Gastroesophageal sphincter (tissue), 4 donors: ENCODE measurements at regions not wholly inside any gene's neighbourhood (a gene's known extent, or its start where the extent isn't known, plus 50 kb on each side); places are given as distances from the start of the nearest gene placed in this dataset.

Experiments used
- ATAC-seq: fragments of 150-250 bp; one replicate; pipeline ENCODE4 v1.9.1; 2016; ENCODE audit warnings: mild to moderate bottlenecking, moderate library complexity
- H3K27ac ChIP-seq, 4 donors: fragments of 200-600 bp; sonication (generic) in 3 of 4; 1 replicate in 3 of 4; 2 replicates in 1 of 4; pipeline ENCODE4 v1.5.1; 2016 to 2019
- H3K27me3 ChIP-seq: fragments of 200-600 bp; sonication (generic); one replicate; pipeline ENCODE4 v1.5.1; 2019
- H3K36me3 ChIP-seq, 2 donors: fragments of 200-600 bp; sonication (generic); one replicate each; pipeline ENCODE4 v1.5.1; 2019; ENCODE audit warnings: control low read depth in 1 of 2
- H3K4me1 ChIP-seq, 3 donors: fragments of 200-600 bp; sonication (generic); 1 replicate in 2 of 3; 2 replicates in 1 of 3; pipeline ENCODE4 v1.5.1; 2016 to 2019; ENCODE audit warnings: control low read depth in 2 of 3
- H3K4me3 ChIP-seq, 2 donors: fragments of 200-600 bp; sonication (generic); one replicate each; pipeline ENCODE4 v1.5.1; 2019; ENCODE audit warnings: mild to moderate bottlenecking in 1 of 2, moderate library complexity in 1 of 2
- H3K9me3 ChIP-seq, 3 donors: fragments of 200-600 bp; sonication (generic); one replicate each; pipeline ENCODE4 v1.5.1; 2017 to 2019; ENCODE audit warnings: control low read depth in 2 of 3
- EP300 ChIP-seq: sonication (generic); formaldehyde crosslinking; IDR thresholded peaks from one replicate; pipeline ENCODE4 v1.6.1; 2017; ENCODE audit warnings: antibody characterized with exemption, mild to moderate bottlenecking
- POLR2A ChIP-seq, 2 donors: fragments of 450-650 bp; IDR thresholded peaks; one replicate each; pipeline ENCODE4 v1.6.1; 2017; ENCODE audit warnings: antibody characterized with exemption in 2 of 2, mild to moderate bottlenecking in 2 of 2, moderate library complexity in 1 of 2
- POLR2AphosphoS5 ChIP-seq: sonication (generic); formaldehyde crosslinking; IDR thresholded peaks from one replicate; pipeline ENCODE4 v1.6.1; 2017; ENCODE audit warnings: antibody characterized with exemption
- WGBS, 2 donors: methylation state at CpG; one replicate each; pipeline ENCODE4 v1.1.5; 2018; ENCODE audit warnings: low coverage in 1 of 2; 5-methylcytosine and 5-hydroxymethylcytosine counted together
- TF ChIP-seq, protein P1 (sequence below), 4 experiments: fragments of 200-600 bp in 2 of 4; fragments of 450-650 bp in 2 of 4; sonication (generic) in 1 of 4; IDR thresholded peaks; one replicate each; pipeline ENCODE4 v1.5.1; 2017 to 2019; ENCODE audit warnings: antibody characterized with exemption in 4 of 4, mild to moderate bottlenecking in 2 of 4, moderate library complexity in 2 of 4

DNA sequence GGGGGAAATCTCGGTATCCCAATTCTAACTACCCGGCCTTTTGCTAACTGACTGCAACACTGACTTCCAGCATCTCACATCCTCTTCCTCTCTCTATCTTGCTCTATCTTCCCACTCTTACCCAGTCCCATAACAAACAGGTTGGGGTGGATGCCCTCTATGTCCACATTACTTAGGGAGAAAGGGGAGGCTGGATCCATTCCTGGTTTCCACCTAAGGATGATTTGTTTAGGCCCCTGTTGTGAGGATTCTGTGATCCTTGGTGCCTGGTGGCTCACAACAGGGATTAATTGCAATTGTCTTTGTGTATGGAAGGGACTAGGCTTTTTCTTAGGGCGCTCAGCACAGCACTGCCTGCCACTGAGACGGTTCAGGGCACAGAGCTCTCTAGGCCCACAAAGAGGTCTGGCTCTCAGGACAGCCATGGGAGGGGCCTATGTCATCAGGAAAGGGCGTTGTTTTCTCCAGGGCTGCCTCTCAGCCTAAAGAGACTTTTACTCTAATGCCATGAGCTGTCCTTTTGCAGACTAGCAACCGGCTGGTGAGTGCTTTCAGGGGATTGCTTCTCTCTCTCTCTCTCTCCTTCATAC lies 612.1 kb upstream of the SALL1 start:
- H3K4me1 ChIP-seq: peaks cover 0 to 13% (median 0%) of the 10 kb centered on the region in 3 donors
- TF ChIP-seq, protein P1, sequence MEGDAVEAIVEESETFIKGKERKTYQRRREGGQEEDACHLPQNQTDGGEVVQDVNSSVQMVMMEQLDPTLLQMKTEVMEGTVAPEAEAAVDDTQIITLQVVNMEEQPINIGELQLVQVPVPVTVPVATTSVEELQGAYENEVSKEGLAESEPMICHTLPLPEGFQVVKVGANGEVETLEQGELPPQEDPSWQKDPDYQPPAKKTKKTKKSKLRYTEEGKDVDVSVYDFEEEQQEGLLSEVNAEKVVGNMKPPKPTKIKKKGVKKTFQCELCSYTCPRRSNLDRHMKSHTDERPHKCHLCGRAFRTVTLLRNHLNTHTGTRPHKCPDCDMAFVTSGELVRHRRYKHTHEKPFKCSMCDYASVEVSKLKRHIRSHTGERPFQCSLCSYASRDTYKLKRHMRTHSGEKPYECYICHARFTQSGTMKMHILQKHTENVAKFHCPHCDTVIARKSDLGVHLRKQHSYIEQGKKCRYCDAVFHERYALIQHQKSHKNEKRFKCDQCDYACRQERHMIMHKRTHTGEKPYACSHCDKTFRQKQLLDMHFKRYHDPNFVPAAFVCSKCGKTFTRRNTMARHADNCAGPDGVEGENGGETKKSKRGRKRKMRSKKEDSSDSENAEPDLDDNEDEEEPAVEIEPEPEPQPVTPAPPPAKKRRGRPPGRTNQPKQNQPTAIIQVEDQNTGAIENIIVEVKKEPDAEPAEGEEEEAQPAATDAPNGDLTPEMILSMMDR (IDR thresholded peaks at IDR 0.05): no peak
- TF ChIP-seq EP300: no peak
- TF ChIP-seq POLR2AphosphoS5: no peak
- no peak for TF ChIP-seq POLR2A (IDR thresholded peaks at IDR 0.05)
- H3K27ac ChIP-seq: no peak overlapping the region
- no peaks in the 10 kb centered on the region for H3K36me3 ChIP-seq
- H3K9me3 ChIP-seq: no peaks in the 10 kb centered on the region
- 64 to 75% methylated on average over 3 to 4 of the region's 6 CpGs for WGBS, 2 donors
- no peak for ATAC-seq
- H3K4me3 ChIP-seq: no peak overlapping the region
- H3K27me3 ChIP-seq: peaks cover 31% of the 10 kb centered on the region

DNA sequence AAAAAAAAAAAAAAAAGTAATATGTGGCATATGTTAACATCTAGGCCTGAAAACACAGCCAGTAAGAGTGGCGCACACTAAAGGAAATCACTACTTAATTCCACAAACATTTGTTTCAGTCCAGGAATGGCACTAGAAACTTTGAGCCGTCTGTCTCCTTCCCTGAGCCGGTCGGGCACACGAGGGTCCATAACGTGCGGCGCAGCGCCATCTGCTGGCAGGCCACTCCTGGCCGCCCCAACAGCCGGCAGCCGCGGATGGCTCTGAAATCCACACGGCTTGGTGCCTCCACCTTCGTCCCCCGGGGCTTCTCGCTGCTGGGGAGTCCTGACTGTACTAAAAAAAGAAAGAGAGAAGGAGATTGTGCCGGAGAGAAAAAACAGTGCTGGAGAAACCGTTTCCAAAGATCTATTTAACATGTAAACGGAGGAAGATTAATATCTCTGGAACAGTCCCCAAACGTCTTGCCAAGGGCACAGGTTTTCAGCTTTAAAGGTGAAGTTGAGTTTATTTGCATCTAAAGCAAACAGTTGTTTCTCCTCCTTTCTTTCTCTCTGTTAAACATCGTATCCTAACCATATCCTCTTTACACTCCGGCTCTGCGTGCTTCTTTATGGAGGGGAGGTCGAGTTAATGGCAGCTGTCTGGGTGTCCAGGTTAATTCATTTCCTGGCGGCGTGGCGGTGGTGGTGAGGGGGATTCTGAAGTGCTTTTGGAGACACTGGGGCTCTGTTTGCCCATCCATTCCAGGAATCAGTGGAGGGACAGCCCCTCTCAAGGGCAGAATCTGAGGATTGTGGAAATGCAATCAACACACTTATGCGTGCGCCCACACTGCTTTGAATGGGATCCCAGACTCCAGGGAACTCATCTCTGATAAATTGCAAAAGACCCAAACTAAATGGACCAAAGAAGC lies 611.3 kb upstream of the SALL1 start:
- Histone ChIP-seq H3K4me1 (peaks cover 0 to 13% (median 0%) of the 10 kb centered on the region in 3 donors), H3K27me3 (peaks cover 24% of the 10 kb centered on the region), H3K9me3 (no peaks in the 10 kb centered on the region), H3K27ac (no peak overlapping the region), H3K4me3 (no peak overlapping the region), H3K36me3 (no peaks in the 10 kb centered on the region)
- TF ChIP-seq, protein P1 (IDR thresholded peaks at IDR 0.05): peak; percentile 48 to 84 (median 62)
- TF ChIP-seq POLR2AphosphoS5: no peak
- ATAC-seq: peak; percentile 76
- 16 to 19% methylated on average over 10 to 23 of the region's 30 CpGs for WGBS, 2 donors

GRCh38 chr16:51761001-51761400 lies 609.9 kb upstream of the SALL1 start:
- TF ChIP-seq POLR2AphosphoS5 (no peak), EP300 (no peak), POLR2A (IDR thresholded peaks at IDR 0.05) (no peak)
- TF ChIP-seq, protein P1 (IDR thresholded peaks at IDR 0.05): no peak
- WGBS, 2 donors: 43 to 57% methylated on average over 9 of the region's 9 CpGs
- H3K9me3 ChIP-seq: no peaks in the 10 kb centered on the region
- H3K27ac ChIP-seq: no peak overlapping the region
- no peak for ATAC-seq
- H3K27me3 ChIP-seq: peaks cover 17% of the 10 kb centered on the region
- H3K36me3 ChIP-seq: no peaks in the 10 kb centered on the region
- H3K4me1 ChIP-seq: peaks cover 0 to 13% (median 0%) of the 10 kb centered on the region in 3 donors
- no peak overlapping the region for H3K4me3 ChIP-seq

DNA sequence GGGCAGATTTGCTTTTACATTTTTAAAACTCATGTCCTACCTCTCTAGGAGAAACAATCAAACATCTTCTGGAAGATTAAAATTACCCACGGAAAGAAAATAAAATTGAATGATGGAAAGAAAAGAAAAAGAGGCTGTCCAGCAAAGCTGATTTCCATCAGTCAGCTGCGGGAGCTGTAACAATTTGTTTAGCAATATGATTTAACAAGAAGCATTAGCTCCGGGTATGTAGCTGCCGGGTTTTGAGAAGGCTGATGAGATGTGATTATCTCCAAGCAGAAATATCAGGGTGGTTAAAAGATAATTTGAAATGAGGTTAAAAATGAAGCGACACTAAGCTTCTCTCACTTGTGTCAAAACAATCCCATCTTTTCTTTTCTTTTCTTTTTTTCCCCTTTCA lies 608.9 kb upstream of the SALL1 start:
- Histone ChIP-seq H3K27me3 (peaks cover 17% of the 10 kb centered on the region), H3K9me3 (no peaks in the 10 kb centered on the region), H3K36me3 (no peaks in the 10 kb centered on the region), H3K4me3 (no peak overlapping the region), H3K4me1 (peaks cover 0 to 13% (median 0%) of the 10 kb centered on the region in 3 donors), H3K27ac (no peak overlapping the region)
- TF ChIP-seq EP300: no peak
- WGBS, 2 donors: 41 to 55% methylated on average over 5 of the region's 5 CpGs
- ATAC-seq: no peak

- TF ChIP-seq, protein P1 (IDR thresholded peaks at IDR 0.05): no peak
- no peak for TF ChIP-seq POLR2A (IDR thresholded peaks at IDR 0.05)
- no peak for TF ChIP-seq EP300
- TF ChIP-seq POLR2AphosphoS5: no peak
- no peaks in the 10 kb centered on the region for H3K9me3 ChIP-seq
- H3K4me3 ChIP-seq: no peak overlapping the region
- no peaks in the 10 kb centered on the region for H3K36me3 ChIP-seq
- H3K27me3 ChIP-seq: peaks cover 23% of the 10 kb centered on the region
- peaks cover 0 to 13% (median 0%) of the 10 kb centered on the region in 3 donors for H3K4me1 ChIP-seq
- no peak for ATAC-seq
- WGBS, 2 donors: 33 to 65% methylated on average over 3 of the region's 4 CpGs
- no peak overlapping the region for H3K27ac ChIP-seq
These were observed 608.3 kb upstream of the SALL1 start for GRCh38 chr16:51759329-51759728.
